LoVo (cell line): ENCODE measurements at regions not wholly inside any gene's neighbourhood (a gene's known extent, or its start where the extent isn't known, plus 50 kb on each side); places are given as distances from the start of the nearest gene placed in this dataset.
A peak's percentile ranks its signal among the peaks of the same experiment; 100 is the strongest.
"Not testable (repeated sequence)": the region's sequence is repeated elsewhere in the genome, so short reads cannot be mapped to it uniquely, and the experiment has no call there.

Experiments used
- DNase-seq: peaks from one replicate; pipeline ENCODE4 v3.0.0-alpha.2; 2016; ENCODE audit warnings: low spot score

DNA sequence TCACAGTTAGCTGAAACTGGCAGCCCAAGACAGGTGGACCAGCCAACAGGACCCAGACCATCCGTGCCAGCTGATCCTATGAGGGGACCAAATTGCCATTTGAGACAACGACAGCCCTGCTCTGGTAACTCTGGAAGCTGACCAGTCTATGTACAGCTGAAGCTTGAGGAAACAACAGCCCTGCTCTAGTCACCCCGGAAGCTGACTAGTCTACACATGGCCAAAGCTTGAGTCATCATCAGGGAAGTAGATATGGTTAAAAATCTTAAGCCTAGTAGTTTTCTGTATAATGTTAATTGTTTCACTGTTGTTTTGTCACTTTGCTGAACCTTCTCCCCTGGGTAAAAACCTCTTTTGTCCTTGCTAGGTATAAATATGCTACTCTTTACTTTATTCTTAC, 905.4 kb upstream of the NDST4 start:
- DNase-seq: no peak

DNA sequence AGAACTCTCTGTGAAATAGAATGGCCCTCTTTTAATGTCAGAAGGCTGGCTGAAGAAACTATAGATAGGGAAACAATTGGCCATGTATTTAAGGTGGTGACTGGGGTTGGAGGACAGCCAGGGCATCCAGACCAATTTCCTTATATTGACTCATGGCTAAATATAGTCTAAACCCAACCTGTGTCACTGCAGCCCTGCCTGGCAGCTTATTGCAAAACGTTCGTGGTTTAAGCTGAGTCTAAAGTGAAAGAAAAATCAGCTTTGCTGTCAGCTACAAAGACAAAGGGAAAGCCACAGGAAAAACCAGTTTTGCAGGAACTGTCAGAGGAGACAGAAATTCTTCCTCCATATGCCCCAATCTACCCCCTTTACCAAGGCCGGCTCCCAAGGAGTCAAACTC, 902.8 kb upstream of the NDST4 start:
- peak; percentile 60 for DNase-seq

DNA sequence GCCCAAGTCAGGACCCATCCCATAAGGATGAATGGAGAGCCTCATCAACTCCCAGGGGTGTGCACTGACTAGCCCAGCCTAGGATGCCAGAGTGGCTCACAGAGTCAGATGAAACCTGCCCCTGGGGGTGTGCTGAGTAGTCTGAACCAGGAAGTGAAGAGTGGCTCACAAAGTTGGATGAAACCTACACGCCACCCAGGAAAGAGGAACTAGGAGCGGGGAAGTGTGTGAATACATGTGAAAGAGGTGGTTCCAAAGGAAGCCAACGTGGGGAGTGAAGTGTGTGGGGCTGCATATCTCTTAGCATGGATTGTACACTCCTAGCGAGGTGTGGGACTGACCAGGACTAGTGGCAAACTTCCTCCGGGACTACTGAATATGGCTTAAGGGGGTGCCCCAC, 902.1 kb upstream of the NDST4 start:
- no peak for DNase-seq

DNA sequence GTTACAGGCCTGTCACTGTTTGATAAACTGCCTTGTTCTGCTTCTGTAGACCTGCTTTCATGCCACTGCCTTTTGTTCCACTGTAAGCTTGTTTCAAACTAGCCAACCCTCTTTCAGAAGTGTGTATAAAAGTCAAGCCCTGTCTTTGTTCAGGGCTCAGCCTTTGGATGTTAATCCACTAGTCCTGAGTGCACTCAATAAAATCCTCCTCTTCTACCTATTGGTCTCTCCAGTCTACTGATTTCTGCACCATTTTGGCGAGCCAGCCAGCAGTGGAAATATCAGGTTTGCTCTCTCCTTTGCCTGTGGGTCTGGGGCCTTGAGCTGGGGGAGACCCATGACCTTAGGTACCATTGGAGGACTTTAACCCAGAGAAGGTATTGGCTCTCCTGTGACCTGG, 901.6 kb upstream of the NDST4 start:
- no peak for DNase-seq

- no peak for DNase-seq
Observed at GRCh38 chr4:116010923-116011322, 897.5 kb upstream of the NDST4 start.

DNA sequence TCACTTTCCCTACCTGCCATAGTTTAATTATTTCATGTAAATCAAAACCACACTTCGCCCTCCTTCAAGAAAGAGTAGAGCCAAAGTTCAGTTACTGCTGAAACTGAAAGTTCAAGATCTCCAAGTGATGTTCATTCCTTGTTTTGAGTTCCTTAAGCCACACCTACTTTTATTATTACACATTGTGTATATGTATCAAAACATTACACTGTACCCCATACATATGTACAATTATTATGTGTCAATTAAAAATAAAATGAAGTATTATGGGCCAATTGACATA, 892.3 kb upstream of the NDST4 start:
- peak; percentile 2 for DNase-seq

GRCh38 chr4:116005037-116005805, 891.8 kb upstream of the NDST4 start:
- DNase-seq: peak; percentile 15

DNA sequence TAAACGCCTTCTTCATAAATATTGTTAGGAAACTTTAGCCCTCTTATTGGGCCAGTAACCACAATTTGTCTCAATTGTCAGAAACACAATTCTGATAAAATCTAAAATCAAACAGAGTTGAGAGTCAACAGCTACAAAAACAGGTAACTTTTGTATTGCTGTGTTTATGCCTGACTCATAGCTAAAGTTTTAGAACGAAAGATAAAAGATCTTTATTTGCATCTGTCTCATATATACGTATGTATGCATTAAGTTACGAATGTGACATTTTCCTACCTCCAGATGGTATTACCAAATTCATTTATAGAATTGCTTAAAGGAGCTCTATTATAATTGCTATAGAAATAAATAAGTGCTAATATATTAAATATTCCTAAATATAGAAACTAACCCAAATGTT, 887.9 kb upstream of the NDST4 start:
- DNase-seq: no peak

DNA sequence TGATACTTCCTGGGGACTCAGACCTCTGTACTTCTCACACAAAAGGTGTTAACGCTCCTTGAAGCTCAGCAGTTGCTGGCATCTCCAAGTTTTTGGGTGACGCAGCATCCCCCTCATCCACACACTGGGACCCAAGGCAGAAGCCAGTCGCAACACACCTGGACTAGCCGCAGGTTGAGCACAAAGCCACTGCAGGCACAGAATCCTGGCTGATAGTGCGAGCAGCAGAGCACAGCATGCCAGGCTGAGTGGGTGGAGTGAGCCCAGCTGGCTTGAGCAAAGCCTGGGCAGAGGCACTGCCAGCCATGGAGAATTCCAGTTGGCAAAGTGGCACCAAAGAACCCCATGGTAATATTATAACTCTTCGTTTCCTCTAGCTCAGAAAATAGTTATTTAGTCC, 873.2 kb upstream of the NDST4 start:
- no peak for DNase-seq

DNA sequence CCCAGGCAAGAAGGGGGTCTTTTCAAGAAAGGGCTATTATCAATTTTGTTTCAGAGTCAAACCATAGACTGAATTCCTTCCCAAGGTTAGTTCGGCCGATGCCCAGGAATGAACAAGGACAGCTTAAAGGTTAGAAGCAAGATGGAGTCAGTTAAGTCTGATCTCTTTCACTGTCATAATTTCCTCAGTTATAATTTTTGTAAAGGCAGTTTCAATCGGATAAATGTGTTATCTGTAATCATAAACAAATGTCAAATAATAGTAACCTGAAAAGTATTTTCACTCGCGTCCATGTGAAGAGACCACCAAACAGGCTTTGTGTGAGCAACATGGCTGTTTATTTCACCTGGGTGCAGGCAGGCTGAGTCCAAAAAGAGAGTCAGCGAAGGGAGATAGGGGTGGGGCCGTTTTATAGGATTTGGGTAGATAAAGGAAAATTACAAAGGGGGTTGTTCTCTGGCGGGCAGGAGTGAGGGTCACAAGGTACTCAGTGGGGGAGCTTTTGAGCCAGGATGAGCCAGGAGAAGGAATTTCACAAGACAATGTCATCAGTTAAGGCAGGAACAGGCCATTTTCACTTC, 862.1 kb upstream of the NDST4 start:
- DNase-seq: not testable (repeated sequence)

- no peak for DNase-seq
Observed at GRCh38 chr4:115973768-115974167, 860.3 kb upstream of the NDST4 start.

DNA sequence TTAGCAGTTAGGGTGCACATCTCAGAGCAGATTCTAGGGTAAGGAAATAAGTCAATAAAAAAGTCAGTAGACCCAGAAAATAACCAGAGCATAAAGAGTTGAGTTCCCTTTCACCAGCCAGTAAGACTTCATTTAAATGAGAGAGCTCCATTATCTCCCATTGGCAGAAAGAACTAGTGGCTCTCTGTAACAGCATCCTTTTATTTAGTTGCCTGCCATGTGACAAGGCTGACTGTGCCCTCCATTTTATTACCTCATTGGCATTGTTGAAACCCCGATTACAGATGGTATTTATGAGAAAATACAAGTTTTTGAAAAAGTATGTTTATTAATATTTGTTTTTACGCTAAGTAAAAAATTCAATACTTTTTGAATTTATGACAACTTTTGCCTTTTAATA, 859.5 kb upstream of the NDST4 start:
- no peak for DNase-seq

- no peak for DNase-seq
Observed at GRCh38 chr4:115970859-115971258, 857.4 kb upstream of the NDST4 start.

GRCh38 chr4:115969756-115970155, 856.3 kb upstream of the NDST4 start:
- DNase-seq: no peak

- no peak for DNase-seq
Observed at GRCh38 chr4:115965588-115965987, 852.2 kb upstream of the NDST4 start.

GRCh38 chr4:115956054-115956796, 842.8 kb upstream of the NDST4 start:
- DNase-seq: not testable (repeated sequence)

- no peak for DNase-seq
Observed at GRCh38 chr4:115950806-115951205, 837.4 kb upstream of the NDST4 start.

DNA sequence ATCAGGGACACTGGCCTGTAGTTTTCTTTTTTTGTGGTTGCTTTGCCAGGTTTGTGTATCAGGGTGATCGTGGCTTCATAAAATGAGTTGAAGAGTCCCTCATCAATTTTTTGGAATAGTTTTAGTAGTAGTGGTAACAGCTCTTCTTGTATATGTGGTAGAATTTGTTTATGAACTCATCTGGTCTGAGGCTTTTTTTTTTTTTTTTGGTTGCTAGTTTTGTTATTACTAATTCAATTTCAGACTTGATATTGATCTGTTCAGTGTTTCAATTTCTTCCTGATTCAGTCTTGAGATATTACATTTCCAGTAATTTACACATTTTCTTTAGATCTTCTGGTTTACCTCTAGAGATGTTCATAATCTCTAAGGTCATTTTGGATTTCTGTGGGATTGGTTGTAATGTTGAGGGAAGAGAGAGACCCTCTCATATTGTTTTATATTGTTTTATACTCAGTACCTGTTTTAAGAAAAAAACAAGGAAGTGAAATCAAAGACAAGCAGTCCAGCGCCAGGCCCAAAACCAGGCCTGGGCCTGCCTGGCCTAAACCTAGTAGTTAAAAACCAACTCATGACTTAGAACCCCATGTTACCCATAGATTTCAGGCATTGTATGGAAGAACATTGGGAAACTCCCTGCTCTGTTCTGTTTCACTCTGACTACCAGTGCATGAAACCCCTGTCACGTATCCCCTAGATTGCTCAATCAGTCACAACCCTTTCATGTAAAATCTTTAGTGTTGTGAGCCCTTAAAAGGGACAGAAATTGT, 836.7 kb upstream of the NDST4 start:
- DNase-seq: not testable (repeated sequence)

GRCh38 chr4:115945026-115945425, 831.6 kb upstream of the NDST4 start:
- no peak for DNase-seq

- no peak for DNase-seq
Observed at GRCh38 chr4:115944146-115944905, 830.9 kb upstream of the NDST4 start.

DNA sequence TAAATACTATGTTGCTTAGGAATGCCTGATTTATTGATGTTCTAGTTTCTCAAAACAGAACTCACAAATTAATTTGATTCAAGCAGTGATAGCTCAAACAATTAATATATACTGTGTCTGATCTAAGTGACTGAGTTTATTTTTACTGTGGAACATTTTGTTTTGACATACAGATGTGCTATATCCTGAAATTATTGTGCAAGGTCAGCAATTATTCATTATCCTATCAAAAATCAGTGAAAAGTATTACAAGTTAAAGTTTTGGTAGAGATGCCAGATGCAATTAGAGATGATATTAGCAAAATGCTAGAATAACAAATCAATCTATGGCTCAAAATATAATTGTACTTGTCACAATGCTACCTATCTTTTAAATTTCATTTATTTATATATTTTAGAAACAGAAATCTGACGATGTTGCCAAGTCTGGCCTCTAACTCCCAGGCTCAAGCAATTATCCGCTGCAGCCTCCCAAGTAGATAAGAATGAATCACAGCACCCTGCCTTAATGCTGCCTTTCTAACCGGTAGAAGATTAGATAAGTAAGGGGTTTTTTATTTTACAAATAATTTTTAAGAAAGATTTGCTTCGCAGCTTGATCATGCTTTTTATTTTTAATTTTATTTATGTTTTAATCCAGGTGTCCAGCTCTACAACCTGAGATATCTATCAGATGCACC, 825.5 kb upstream of the NDST4 start:
- DNase-seq: no peak
